Natural killer cell (primary cell): ENCODE measurements at regions not wholly inside any gene's neighbourhood (a gene's known extent, or its start where the extent isn't known, plus 50 kb on each side); places are given as distances from the start of the nearest gene placed in this dataset.
"Not testable (repeated sequence)": the region's sequence is repeated elsewhere in the genome, so short reads cannot be mapped to it uniquely, and the experiment has no call there.

Experiments
- ATAC-seq, 3 donors: fragments of 150-1000 bp in 2 of 3; fragments of 200-7000 bp in 1 of 3; cut with Tn5 transposase; 1 replicate in 1 of 3; 2 replicates in 2 of 3; pipeline ENCODE4 v1.10.0; 2021; ENCODE audit warnings: mild to moderate bottlenecking in 2 of 3, moderate library complexity in 2 of 3
- DNase-seq, 2 donors: peaks; one replicate each; pipeline versions ENCODE4 v3.0.0 to v3.0.0-alpha.2; 2013 to 2021; ENCODE audit warnings: mixed read lengths in 1 of 2
- H3K27ac ChIP-seq: one replicate; pipeline ENCODE4 v1.5.1; 2013; ENCODE audit warnings: mild to moderate bottlenecking, low read length
- H3K27me3 ChIP-seq: one replicate; pipeline ENCODE4 v1.6.1; 2013; ENCODE audit warnings: low read length; ENCODE audit not compliant: control insufficient read depth, insufficient read depth
- H3K36me3 ChIP-seq: one replicate; pipeline ENCODE4 v1.6.1; 2013; ENCODE audit warnings: low read length; ENCODE audit not compliant: control insufficient read depth, insufficient read depth
- H3K4me1 ChIP-seq: one replicate; pipeline ENCODE4 v1.6.1; 2013; ENCODE audit warnings: low read length; ENCODE audit not compliant: control insufficient read depth, insufficient read depth
- H3K4me3 ChIP-seq: one replicate; pipeline ENCODE4 v1.5.1; 2013; ENCODE audit warnings: low read length
- H3K9me3 ChIP-seq: one replicate; pipeline ENCODE4 v1.6.1; 2013; ENCODE audit warnings: low read length; ENCODE audit not compliant: control insufficient read depth, insufficient read depth
- H3K27ac Mint-ChIP-seq, 2 donors: one replicate each; pipeline ENCODE4 v1.8.0; 2022; ENCODE audit warnings: mild to moderate bottlenecking in 2 of 2, mixed read lengths in 2 of 2, moderate library complexity in 1 of 2
- H3K27me3 Mint-ChIP-seq, 2 donors: one replicate each; pipeline ENCODE4 v1.8.0; 2022; ENCODE audit warnings: low read depth in 2 of 2, mixed read lengths in 2 of 2
- H3K36me3 Mint-ChIP-seq: one replicate; pipeline ENCODE4 v1.8.0; 2022; ENCODE audit warnings: mixed read lengths
- H3K4me1 Mint-ChIP-seq, 2 donors: one replicate each; pipeline ENCODE4 v1.8.0; 2022; ENCODE audit warnings: mixed read lengths in 2 of 2
- H3K4me3 Mint-ChIP-seq: one replicate; pipeline ENCODE4 v1.8.0; 2022; ENCODE audit warnings: mild to moderate bottlenecking, moderate library complexity, mixed read lengths
- H3K9me3 Mint-ChIP-seq, 2 donors: one replicate each; pipeline ENCODE4 v1.8.0; 2022; ENCODE audit warnings: mixed read lengths in 2 of 2
- WGBS: methylation state at CpG from one replicate; pipeline ENCODE4 v1.1.7; 2013; ENCODE audit warnings: missing lambda C conversion rate; ENCODE audit not compliant: insufficient coverage; 5-methylcytosine and 5-hydroxymethylcytosine counted together
- intact Hi-C: fragments of 100-400 bp; cut with micrococcal nuclease; formaldehyde crosslinking; loops from one replicate; pipeline ENCODE4 v1.14.2; 2022
- TF ChIP-seq, protein P1 (sequence below): fragments of 200-600 bp; IDR thresholded peaks from one replicate; pipeline ENCODE4 v1.8.0; 2022; ENCODE audit warnings: antibody characterized with exemption

DNA sequence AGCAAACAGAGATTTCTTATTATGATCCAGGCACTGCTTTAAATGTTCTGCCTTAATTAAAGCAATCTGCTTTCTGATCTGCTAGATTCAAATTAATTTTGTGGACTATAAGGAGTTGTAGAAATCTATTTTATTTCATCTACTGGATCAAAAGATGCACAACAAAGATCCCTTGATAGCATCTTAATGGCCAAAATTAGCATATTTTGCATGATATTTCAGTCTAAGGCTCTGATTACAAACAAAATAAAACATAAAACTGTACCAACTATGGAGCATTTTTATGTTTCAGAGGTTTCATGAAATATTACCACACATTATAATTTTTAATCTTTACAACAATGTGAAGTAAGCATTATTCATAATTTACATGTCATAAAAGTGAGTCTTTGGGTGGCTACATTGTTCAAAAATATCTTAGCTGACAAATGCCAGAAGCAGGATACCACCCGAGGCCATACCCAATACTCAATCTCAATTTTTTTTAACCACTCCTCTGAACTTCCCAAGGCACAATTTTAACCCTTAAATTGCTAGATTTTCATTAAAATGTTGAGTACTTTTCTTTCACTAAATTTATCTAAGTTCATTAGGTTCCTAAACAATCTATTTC, 929.5 kb downstream of the KCNA4 start:
- intact Hi-C loops, result no loop called here
- Histone ChIP-seq H3K27ac (no peak overlapping the region), H3K4me1 (no peaks in the 10 kb centered on the region), H3K9me3 (peaks cover 2% of the 10 kb centered on the region), H3K27me3 (no peaks in the 10 kb centered on the region), H3K4me3 (no peak overlapping the region), H3K36me3 (no peaks in the 10 kb centered on the region)
- 22% methylated on average over 1 of the region's 1 CpG for WGBS
- no peaks in the 10 kb centered on the region for H3K4me1 Mint-ChIP-seq
- H3K27ac Mint-ChIP-seq, result no peak overlapping the region
- no peaks in the 10 kb centered on the region for H3K27me3 Mint-ChIP-seq
- TF ChIP-seq, protein P1, sequence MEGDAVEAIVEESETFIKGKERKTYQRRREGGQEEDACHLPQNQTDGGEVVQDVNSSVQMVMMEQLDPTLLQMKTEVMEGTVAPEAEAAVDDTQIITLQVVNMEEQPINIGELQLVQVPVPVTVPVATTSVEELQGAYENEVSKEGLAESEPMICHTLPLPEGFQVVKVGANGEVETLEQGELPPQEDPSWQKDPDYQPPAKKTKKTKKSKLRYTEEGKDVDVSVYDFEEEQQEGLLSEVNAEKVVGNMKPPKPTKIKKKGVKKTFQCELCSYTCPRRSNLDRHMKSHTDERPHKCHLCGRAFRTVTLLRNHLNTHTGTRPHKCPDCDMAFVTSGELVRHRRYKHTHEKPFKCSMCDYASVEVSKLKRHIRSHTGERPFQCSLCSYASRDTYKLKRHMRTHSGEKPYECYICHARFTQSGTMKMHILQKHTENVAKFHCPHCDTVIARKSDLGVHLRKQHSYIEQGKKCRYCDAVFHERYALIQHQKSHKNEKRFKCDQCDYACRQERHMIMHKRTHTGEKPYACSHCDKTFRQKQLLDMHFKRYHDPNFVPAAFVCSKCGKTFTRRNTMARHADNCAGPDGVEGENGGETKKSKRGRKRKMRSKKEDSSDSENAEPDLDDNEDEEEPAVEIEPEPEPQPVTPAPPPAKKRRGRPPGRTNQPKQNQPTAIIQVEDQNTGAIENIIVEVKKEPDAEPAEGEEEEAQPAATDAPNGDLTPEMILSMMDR, result no peak
- H3K4me3 Mint-ChIP-seq, result no peak overlapping the region
- peaks cover 9 to 33% of the 10 kb centered on the region in 2 donors for H3K9me3 Mint-ChIP-seq
- no peak for DNase-seq
- no peak for ATAC-seq
- H3K36me3 Mint-ChIP-seq, result no peaks in the 10 kb centered on the region

DNA sequence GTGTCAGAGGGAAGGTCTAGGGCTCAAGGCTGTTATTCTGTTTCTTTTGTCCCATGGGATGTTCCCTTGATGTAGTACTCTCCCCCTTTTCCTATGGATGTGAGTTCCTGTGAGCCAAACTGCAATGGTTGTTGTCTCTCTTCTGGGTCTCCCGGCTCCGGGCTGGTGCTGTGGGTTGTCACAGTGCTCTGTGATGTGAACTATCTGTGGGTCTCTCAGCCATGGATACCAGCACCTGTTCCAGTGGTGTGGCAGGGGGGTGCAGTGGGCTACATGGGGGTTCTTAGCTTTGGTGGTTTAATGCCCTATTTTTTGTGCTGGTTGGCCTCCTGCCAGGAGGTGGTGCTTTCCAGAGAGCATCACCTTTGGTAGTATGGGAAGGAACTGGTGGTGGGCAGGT, 941.1 kb downstream of the KCNA4 start:
- ATAC-seq, result no peak
- no peaks in the 10 kb centered on the region for H3K36me3 ChIP-seq
- no peak for DNase-seq
- no peak overlapping the region for H3K4me3 Mint-ChIP-seq
- peaks cover 28 to 43% of the 10 kb centered on the region in 2 donors for H3K9me3 Mint-ChIP-seq
- peaks cover 7% of the 10 kb centered on the region for H3K36me3 Mint-ChIP-seq
- TF ChIP-seq, protein P1, result no peak
- no peak overlapping the region for H3K27ac ChIP-seq
- WGBS, result 97% methylated on average over 2 of the region's 2 CpGs
- intact Hi-C loops, result no loop called here
- no peak overlapping the region for H3K4me3 ChIP-seq
- peaks cover 26% of the 10 kb centered on the region for H3K9me3 ChIP-seq
- no peaks in the 10 kb centered on the region for H3K4me1 ChIP-seq
- no peak overlapping the region for H3K27ac Mint-ChIP-seq
- H3K4me1 Mint-ChIP-seq, result no peaks in the 10 kb centered on the region
- H3K27me3 Mint-ChIP-seq, result no peaks in the 10 kb centered on the region
- H3K27me3 ChIP-seq, result no peaks in the 10 kb centered on the region

DNA sequence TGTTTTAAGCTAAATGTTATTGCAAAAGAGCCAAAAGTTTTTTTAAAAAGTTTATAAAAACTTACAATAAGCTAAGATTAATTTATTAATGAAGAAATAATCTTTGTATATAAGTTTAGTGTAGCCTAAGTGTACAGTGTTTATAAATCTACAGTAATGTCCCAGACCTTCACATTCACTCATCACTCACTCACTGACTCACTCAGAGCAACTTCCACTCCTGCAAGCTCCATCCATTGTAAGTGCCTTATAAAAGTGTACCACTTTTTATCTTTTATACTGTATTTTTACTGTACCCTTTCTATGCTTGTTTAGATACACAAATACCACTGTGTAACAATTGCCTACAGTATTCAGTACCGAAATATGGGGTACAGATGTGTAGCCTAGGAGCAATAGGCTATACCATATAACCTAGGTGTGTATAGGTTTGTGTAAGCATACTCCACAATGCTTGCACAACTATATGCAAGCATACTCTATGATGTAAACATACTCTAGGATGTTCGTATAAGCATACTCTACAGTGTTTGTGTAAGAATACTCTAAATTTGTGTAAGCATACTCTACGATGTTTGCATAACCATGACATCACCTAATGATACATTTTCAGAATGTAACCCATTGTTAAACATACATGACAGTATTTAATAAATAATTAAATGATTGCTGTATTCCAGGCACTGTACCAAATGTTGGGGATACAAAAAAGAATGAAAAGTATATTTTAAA, 953.0 kb downstream of the KCNA4 start:
- DNase-seq (no peak), ATAC-seq (no peak)
- Histone ChIP-seq H3K4me3 (no peak overlapping the region), H3K36me3 (no peaks in the 10 kb centered on the region), H3K4me1 (no peaks in the 10 kb centered on the region), H3K9me3 (no peaks in the 10 kb centered on the region), H3K27ac (no peak overlapping the region), H3K27me3 (no peaks in the 10 kb centered on the region)
- Mint-ChIP-seq H3K4me1 (no peaks in the 10 kb centered on the region), H3K27me3 (no peaks in the 10 kb centered on the region), H3K9me3 (peaks cover 15 to 28% of the 10 kb centered on the region in 2 donors), H3K36me3 (peaks cover 10% of the 10 kb centered on the region), H3K27ac (no peak overlapping the region), H3K4me3 (no peak overlapping the region)
- WGBS, result 100% methylated on average over 2 of the region's 3 CpGs
- intact Hi-C loops, result no loop called here
- TF ChIP-seq, protein P1, result no peak

DNA sequence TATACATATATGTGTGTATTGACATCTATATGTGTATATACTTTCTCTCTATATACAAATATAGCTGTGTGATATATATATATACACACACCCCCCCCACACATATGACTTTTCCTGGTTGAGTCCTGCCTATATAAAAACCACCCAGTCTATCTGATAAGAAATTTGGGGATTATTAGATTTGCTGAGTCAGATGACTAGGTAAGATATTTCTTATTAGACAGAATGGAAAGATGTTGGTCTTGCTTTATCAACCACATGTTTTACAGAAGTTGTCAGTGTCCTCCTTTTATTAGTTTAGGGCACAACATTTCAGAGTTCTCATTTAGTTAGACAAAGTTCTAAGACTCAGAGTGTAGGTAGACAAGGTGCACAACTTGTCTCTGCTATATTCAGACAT, 953.3 kb downstream of the METTL15 start:
- no peak overlapping the region for H3K27ac Mint-ChIP-seq
- no peaks in the 10 kb centered on the region for H3K27me3 ChIP-seq
- H3K27ac ChIP-seq, result no peak overlapping the region
- no peak overlapping the region for H3K4me3 ChIP-seq
- intact Hi-C loops, result no loop called here
- H3K4me1 ChIP-seq, result no peaks in the 10 kb centered on the region
- peaks cover 14 to 24% of the 10 kb centered on the region in 2 donors for H3K9me3 Mint-ChIP-seq
- H3K36me3 ChIP-seq, result no peaks in the 10 kb centered on the region
- H3K4me1 Mint-ChIP-seq, result no peaks in the 10 kb centered on the region
- ATAC-seq (no peak), DNase-seq (no peak)
- no peak overlapping the region for H3K4me3 Mint-ChIP-seq
- H3K36me3 Mint-ChIP-seq, result peaks cover 6% of the 10 kb centered on the region
- H3K9me3 ChIP-seq, result peaks cover 6% of the 10 kb centered on the region
- TF ChIP-seq, protein P1, result no peak
- no peaks in the 10 kb centered on the region for H3K27me3 Mint-ChIP-seq

DNA sequence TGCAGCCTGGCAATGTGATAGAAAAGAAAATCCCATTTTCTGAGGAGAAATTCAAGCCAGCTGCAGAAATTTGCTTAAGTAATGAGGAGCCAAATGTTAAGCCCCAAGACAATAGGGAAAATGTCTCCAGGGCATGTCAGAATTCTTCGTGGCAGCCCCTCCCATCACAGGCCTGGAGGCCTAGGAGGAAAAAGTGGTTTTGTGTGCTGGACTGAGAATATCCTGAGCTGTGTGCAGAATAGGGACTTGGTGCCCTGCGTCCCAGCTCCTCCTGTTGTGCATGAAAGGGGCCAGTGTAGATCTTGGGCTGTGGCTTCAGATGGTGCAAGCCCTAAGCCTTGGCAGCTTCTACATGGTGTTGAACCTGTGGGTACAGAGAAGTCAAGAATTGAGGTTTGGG, 948.3 kb downstream of the METTL15 start:
- DNase-seq, H3K36me3 ChIP-seq, H3K36me3 Mint-ChIP-seq, intact Hi-C loops, H3K27me3 Mint-ChIP-seq, H3K4me3 ChIP-seq, H3K27ac Mint-ChIP-seq, H3K4me1 ChIP-seq, H3K4me3 Mint-ChIP-seq, H3K27me3 ChIP-seq, ATAC-seq, H3K9me3 ChIP-seq, H3K27ac ChIP-seq, H3K4me1 Mint-ChIP-seq: not testable (repeated sequence)
- WGBS, result 83% methylated on average over 2 of the region's 2 CpGs
- H3K9me3 Mint-ChIP-seq, result peaks cover 17 to 30% of the 10 kb centered on the region in 2 donors
